MCF 10A (cell line): ENCODE measurements at regions not wholly inside any gene's neighbourhood (a gene's known extent, or its start where the extent isn't known, plus 50 kb on each side); places are given as distances from the start of the nearest gene placed in this dataset.

Source experiments
- BruUV-seq: library from RNA; stranded (reverse); fragments of 400-500 nt; replicated peaks from 2 replicates; lab custom pipeline; 2021; lab: Mats Ljungman, UMichigan
- CTCF ChIA-PET: fragments of 300-600 bp; sonication (Branson Sonifier 250); formaldehyde crosslinking; extraction: SDS; loops from one replicate; lab custom pipeline; 2021; ENCODE audit warnings: antibody characterized with exemption, inconsistent platforms; lab: Yijun Ruan, JAX
- POLR2A ChIA-PET: fragments of 300-600, 350-650 bp; sonication (Branson Sonifier 250); formaldehyde crosslinking; extraction: SDS; loops from one replicate; lab custom pipeline; 2020; ENCODE audit warnings: antibody characterized with exemption, inconsistent platforms; lab: Yijun Ruan, JAX
- DNase-seq: peaks from one replicate; pipeline ENCODE4 v3.0.0-alpha.2; 2018; ENCODE audit not compliant: unreplicated experiment
- H3K27ac Mint-ChIP-seq: one replicate; pipeline ENCODE4 v1.8.0; 2022; ENCODE audit warnings: mild to moderate bottlenecking, low read depth, mixed read lengths; ENCODE audit not compliant: unreplicated experiment
- H3K27me3 Mint-ChIP-seq: one replicate; pipeline ENCODE4 v1.8.0; 2022; ENCODE audit warnings: mixed read lengths; ENCODE audit not compliant: insufficient read depth, unreplicated experiment
- H3K36me3 Mint-ChIP-seq: one replicate; pipeline ENCODE4 v1.8.0; 2022; ENCODE audit warnings: mild to moderate bottlenecking, moderate library complexity, mixed read lengths; ENCODE audit not compliant: insufficient read depth, unreplicated experiment
- H3K4me1 Mint-ChIP-seq: one replicate; pipeline ENCODE4 v1.8.0; 2022; ENCODE audit warnings: mixed read lengths; ENCODE audit not compliant: insufficient read depth, unreplicated experiment
- H3K4me3 Mint-ChIP-seq: one replicate; pipeline ENCODE4 v1.8.0; 2022; ENCODE audit warnings: mild to moderate bottlenecking, moderate library complexity, mixed read lengths; ENCODE audit not compliant: unreplicated experiment
- H3K9me3 Mint-ChIP-seq: one replicate; pipeline ENCODE4 v1.8.0; 2022; ENCODE audit warnings: mixed read lengths; ENCODE audit not compliant: unreplicated experiment
- intact Hi-C: fragments of 100-400 bp; cut with micrococcal nuclease; formaldehyde crosslinking; loops from 2 replicates; pipeline ENCODE4 v1.14.1; 2022
- TF ChIP-seq, protein P1 (sequence below): fragments of 200-600 bp; IDR thresholded peaks from one replicate; pipeline ENCODE4 v1.8.0; 2022; ENCODE audit warnings: antibody characterized with exemption, mild to moderate bottlenecking; ENCODE audit not compliant: unreplicated experiment

DNA sequence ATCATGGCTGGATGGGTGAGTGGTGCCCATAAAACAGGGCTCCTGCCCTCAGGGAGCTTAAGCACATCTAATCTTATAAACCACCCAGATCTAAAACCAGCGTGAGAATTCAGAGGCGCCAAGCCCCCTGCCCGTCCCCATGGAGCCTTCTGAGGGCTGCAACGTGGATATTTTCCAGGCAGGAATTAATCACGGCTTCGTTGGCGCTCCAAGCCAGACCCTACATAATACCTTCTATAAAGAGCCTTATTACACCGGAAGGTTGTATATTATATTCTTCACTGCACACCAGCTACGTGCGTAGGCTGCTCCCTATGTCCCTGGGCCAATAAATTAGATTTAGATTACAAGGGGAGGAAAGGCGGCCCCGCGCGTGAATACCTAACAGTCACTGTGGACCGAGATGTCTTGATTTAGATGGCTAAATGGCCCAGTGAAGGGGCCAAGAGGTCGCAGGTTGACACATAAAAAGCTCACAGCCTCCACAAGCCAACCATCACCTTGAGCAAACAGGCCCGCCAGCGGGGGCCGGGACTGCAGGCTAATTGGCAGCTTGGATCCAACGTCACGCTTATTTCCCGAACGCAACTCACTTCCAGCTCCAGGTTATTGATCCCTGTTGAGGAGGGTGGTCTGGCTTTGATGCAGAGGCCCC, 64.7 kb upstream of the APCDD1L start:
- Mint-ChIP-seq H3K27me3 (peaks cover 51% of the 10 kb centered on the region), H3K27ac (no peak overlapping the region), H3K36me3 (no peaks in the 10 kb centered on the region), H3K4me3 (no peak overlapping the region), H3K4me1 (no peaks in the 10 kb centered on the region), H3K9me3 (peaks cover 7% of the 10 kb centered on the region)
- no peak for DNase-seq
- intact Hi-C loops: no loop called here
- ChIA-PET CTCF (interaction anchor here (0.6 kb wide), 1 partner anchor 992 kb away, joined by 3 read pairs; no protein-coding TSS in a partner anchor), POLR2A (no interaction called here)
- TF ChIP-seq, protein P1, sequence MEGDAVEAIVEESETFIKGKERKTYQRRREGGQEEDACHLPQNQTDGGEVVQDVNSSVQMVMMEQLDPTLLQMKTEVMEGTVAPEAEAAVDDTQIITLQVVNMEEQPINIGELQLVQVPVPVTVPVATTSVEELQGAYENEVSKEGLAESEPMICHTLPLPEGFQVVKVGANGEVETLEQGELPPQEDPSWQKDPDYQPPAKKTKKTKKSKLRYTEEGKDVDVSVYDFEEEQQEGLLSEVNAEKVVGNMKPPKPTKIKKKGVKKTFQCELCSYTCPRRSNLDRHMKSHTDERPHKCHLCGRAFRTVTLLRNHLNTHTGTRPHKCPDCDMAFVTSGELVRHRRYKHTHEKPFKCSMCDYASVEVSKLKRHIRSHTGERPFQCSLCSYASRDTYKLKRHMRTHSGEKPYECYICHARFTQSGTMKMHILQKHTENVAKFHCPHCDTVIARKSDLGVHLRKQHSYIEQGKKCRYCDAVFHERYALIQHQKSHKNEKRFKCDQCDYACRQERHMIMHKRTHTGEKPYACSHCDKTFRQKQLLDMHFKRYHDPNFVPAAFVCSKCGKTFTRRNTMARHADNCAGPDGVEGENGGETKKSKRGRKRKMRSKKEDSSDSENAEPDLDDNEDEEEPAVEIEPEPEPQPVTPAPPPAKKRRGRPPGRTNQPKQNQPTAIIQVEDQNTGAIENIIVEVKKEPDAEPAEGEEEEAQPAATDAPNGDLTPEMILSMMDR: no peak
- no TSS peak for BruUV-seq

DNA sequence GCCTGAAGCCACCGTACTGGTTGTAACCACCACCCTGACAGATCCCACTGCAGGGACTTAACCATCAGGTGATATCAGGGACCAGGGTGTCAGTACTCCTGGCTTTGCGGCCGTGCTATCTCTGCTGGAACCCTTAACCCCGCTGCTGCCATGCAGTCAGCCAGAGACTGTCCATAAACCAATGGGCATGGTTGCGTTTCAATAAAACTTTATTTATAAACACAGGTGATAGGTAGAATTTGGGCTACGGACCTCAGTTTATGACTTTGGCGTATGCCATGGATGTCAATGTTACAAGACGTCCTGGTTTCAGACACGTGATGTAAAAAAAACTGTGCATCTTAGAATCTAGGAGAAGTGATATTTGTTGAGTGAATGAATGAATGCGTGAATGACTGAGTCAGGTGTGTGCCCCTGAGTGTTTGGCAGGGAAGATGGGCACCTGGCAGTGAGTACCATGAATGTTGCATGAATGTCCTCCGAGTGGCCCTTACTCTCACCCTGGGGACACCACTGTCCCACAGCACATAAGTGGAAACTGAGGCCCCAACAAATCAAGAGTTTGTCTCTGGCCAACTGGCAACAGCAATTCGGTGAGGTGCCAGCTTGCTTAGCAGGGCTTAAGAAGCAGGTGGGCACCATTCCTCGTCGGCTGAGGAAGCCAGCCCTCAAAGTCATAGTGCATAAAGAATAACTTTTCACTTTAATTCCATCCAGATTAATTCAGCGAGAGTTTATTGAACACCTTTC, 64.0 kb upstream of the APCDD1L start:
- BruUV-seq: no TSS peak
- TF ChIP-seq, protein P1: no peak
- Mint-ChIP-seq H3K4me3 (no peak overlapping the region), H3K4me1 (no peaks in the 10 kb centered on the region), H3K27ac (no peak overlapping the region), H3K27me3 (peaks cover 51% of the 10 kb centered on the region), H3K9me3 (peaks cover 7% of the 10 kb centered on the region), H3K36me3 (no peaks in the 10 kb centered on the region)
- ChIA-PET POLR2A (no interaction called here), CTCF (interaction anchor here (0.6 kb wide), 2 partner anchors 23 to 993 kb away, joined by 3 read pairs; no protein-coding TSS in a partner anchor)
- DNase-seq: no peak
- intact Hi-C loops: no loop called here

DNA sequence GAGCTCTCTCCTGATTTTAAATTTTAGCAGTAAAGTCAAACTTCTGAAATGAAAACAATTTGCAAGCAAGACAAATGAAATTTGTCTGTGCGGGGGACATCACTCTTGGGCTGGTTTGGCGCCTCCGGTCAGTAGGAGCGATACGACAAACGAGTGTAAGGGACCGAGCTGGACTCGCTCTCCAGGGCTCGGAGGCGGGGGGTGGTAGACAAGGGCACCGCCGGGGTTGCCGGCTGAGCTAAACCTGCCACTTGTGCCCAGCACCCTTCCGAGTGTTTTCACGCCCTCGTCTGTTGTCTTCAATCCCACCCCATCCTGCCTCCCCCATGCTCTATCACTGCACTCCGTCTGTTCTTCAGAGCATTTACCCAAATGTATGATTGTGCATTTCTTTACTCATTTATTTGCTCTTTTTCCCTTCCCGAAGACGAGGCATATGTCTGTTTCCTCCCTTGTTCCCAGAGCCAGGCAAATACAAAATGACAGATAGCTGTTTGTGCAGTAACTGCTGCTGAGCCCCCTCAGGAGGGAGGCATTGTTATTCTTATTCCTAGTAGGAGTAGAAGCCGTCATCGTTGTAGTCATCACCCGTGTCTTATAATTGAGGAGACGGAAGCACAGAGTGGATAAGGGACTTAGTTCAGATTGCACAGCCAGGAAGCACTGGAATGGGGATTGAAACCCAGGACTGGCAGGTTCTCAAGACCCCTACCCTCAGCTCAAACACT, 62.8 kb upstream of the APCDD1L start:
- Mint-ChIP-seq H3K27ac (no peak overlapping the region), H3K36me3 (no peaks in the 10 kb centered on the region), H3K9me3 (peaks cover 7% of the 10 kb centered on the region), H3K4me3 (no peak overlapping the region), H3K4me1 (no peaks in the 10 kb centered on the region), H3K27me3 (peaks cover 51% of the 10 kb centered on the region)
- intact Hi-C loops: no loop called here
- BruUV-seq: no TSS peak
- DNase-seq: no peak
- ChIA-PET POLR2A (no interaction called here), CTCF (interaction anchor here (0.6 to 0.7 kb wide), 2 partner anchors 14 to 15 kb away, joined by 3 to 4 read pairs; no protein-coding TSS in a partner anchor)
- TF ChIP-seq, protein P1: no peak
